Astrocyte of the spinal cord (primary cell): ENCODE measurements at regions not wholly inside any gene's neighbourhood (a gene's known extent, or its start where the extent isn't known, plus 50 kb on each side); places are given as distances from the start of the nearest gene placed in this dataset.

Experiments
- DNase-seq: peaks from one replicate; pipeline ENCODE4 v3.0.0; 2011; ENCODE audit warnings: low read depth, low spot score
- H3K4me3 ChIP-seq: 2 replicates; pipeline ENCODE4 v1.5.1; 2011; ENCODE audit warnings: low read depth, mild to moderate bottlenecking, low read length, moderate library complexity
- CTCF ChIP-seq: IDR thresholded peaks from 2 replicates; pipeline ENCODE4 v1.5.1; 2012; ENCODE audit warnings: low read depth, mild to moderate bottlenecking, low read length, inconsistent platforms
- in situ Hi-C: cut with HindIII; loops from 2 replicates; pipeline ENCODE4 v1.10.0; 2017; ENCODE audit warnings: low sequenced_read_pairs

- in situ Hi-C loops: no loop called here
- TF ChIP-seq CTCF: no peak
- no peak overlapping the region for H3K4me3 ChIP-seq
- DNase-seq: no peak
Measured at GRCh38 chr2:204274991-204275390, 270.3 kb upstream of the PARD3B start.

- in situ Hi-C loops: no loop called here
- DNase-seq: no peak
- no peak for TF ChIP-seq CTCF
- no peak overlapping the region for H3K4me3 ChIP-seq
Measured at GRCh38 chr2:204277226-204277625, 268.0 kb upstream of the PARD3B start.

GRCh38 chr2:204278454-204278853, 266.8 kb upstream of the PARD3B start:
- DNase-seq: no peak
- H3K4me3 ChIP-seq: no peak overlapping the region
- in situ Hi-C loops: no loop called here
- TF ChIP-seq CTCF: no peak

GRCh38 chr2:204279819-204280218, 265.5 kb upstream of the PARD3B start:
- no peak for TF ChIP-seq CTCF
- DNase-seq: no peak
- in situ Hi-C loops: no loop called here

GRCh38 chr2:204280262-204280668, 265.0 kb upstream of the PARD3B start:
- H3K4me3 ChIP-seq: no peak overlapping the region
- TF ChIP-seq CTCF: no peak
- in situ Hi-C loops: no loop called here
- DNase-seq: no peak

More at GRCh38 chr2:204279819-204280218, 265.5 kb upstream of the PARD3B start:
- H3K4me3 ChIP-seq: no peak overlapping the region

GRCh38 chr2:204282081-204282480, 263.2 kb upstream of the PARD3B start:
- no peak overlapping the region for H3K4me3 ChIP-seq
- in situ Hi-C loops: no loop called here
- TF ChIP-seq CTCF: no peak
- no peak for DNase-seq

- DNase-seq: peak; percentile 35
- TF ChIP-seq CTCF: no peak
- in situ Hi-C loops: no loop called here
- no peak overlapping the region for H3K4me3 ChIP-seq
Measured at GRCh38 chr2:204282525-204282924, 262.8 kb upstream of the PARD3B start.
